NCI-H2107 treated with DMSO at 0.1 percent for 48 hours (cell line): ENCODE measurements at regions not wholly inside any gene's neighbourhood (a gene's known extent, or its start where the extent isn't known, plus 50 kb on each side); places are given as distances from the start of the nearest gene placed in this dataset.

ENCODE experiments used
- DNase-seq: peaks from one replicate; lab custom pipeline; 2025; ENCODE audit not compliant: unreplicated experiment; lab: John Stamatoyannopoulos, UW

DNA sequence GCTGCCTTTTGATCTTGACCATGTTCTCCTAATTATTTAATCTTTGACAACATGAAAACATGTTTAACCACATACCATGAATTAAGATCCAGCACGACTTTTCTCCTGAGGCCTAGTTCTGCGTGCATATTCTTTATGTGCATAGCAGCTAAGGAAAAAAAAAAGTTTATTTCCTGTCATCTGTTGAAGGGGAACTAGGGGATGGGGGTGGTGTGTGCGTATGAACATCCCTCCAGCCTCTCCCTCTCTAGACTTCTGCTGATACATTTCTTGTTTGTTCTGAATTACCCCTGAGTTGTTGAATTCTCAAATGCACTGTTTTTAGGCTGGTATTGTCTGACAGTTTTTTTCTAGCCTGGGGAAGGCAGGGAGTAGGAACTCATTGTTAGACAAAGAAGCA lies 543.3 kb downstream of the FGF9 start:
- no peak for DNase-seq

DNA sequence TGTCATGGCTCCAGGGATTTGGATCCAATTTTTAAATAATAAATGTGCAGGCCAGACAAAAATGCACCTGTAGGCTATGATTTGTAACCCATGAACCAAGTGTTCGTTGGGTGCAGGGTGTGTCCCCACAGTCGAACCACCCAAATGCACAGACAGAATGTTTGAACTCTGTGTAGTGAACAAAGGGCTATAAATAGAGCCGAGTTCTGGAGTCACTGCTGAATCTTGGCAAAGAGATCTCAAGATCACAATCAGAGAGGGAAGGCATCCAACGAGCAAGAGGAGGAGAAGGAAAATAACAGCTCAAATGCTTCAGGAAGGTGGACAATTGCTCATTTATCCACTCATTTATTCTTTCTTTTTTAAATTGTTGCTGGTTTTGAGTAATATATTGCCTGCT lies 547.9 kb downstream of the FGF9 start:
- DNase-seq, result no peak

DNA sequence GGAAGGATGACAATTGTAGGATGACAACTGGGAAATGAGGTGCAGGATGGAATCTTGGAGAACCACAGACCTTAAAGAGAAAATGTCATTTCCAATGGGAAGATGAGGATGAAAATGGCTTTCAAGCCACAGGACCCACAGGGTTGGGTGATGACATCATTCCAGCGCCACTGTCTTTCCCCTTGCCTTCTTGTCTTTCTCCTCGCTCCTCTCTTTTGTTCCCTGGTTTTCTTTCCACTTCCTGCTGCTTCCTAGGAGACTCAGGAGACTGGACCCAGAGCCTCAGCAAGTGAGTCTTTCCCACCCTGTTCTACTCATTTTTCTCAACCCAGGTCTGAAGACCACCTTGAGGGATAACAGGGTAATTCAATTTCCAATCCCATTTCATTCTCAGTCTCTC lies 548.8 kb downstream of the FGF9 start:
- no peak for DNase-seq

DNA sequence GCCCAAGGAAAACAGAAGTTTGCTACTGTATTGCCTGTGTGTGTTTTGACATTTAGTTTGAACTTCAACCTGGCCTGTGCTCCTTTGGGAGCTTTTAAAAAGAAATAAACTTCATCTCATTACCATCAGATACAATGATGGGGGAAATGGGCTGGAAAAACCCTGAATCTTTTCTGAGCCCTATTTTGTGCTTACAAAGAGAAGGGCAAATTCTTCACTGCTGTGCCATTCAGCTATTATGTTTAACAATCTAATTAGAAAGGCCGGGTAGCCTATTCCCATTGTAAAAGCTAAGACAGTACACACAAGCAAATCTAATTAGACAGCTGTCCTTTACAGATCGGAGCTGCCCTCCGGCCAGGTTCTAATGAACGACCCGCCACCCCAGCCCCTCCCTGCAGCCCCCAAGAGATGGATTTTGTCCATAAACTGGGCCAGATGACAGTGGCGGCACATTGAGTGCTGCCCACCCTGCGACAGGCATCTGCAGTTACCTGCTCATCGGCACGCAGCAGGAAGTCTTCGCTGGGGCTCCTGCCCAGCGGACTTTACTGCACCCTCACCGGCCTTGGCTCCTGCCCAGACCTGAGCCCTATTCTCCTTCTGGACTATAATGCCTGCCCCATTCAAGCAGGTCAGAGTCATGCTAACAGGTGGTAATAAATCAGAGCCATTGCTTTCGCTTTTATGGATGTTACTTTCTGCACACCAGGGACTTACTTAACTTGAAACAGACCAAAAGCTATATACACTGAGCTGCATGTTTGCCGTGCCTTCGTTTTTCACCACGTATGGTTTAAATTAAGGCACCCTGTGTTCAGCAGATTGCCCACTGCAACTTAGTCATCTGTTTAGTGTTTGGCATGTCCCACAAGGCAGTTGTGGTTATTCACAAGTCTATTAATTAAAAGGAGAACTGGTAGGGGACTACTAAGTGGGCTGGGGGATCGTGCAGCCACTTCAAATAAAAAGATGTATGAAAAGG lies 549.6 kb downstream of the FGF9 start:
- no peak for DNase-seq

DNA sequence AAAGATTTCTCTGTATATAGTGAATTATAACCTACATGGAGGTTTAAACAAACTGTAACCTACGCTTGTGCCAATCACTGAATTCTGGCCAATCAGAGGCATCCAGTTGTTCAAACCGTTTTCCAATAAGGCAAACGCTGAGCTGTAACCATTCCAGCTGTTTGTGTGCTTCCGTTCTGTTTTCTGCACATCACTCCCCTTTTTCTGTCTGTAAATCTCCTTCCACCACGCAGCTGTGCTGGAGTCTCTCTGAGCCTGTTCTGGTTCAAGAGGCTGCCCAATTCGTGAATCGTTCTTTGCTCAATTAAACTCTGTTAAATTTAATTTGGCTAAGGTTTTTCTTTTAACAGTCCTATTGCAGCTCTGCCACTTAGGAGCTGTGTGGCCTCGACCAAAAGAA lies 552.5 kb downstream of the FGF9 start:
- DNase-seq, result no peak

DNA sequence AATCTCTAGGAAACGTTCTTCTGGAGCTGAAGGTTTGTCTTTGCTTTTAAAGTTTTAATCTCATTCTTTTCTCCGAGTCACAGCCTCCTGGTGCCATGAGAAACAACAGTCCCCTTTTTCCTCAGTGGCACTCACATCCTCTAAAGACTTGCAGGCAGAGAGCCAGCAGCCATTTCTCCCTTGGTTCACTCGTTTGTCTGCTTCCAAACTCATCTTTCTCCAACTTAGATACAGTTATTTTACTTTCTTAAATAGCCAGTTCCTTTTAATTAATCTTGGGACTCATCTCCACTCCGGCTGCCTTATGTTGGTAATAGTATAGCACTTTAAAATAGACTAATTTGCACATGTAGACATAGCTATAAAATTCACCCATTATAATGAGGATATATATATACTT lies 555.2 kb downstream of the FGF9 start:
- DNase-seq, result no peak

DNA sequence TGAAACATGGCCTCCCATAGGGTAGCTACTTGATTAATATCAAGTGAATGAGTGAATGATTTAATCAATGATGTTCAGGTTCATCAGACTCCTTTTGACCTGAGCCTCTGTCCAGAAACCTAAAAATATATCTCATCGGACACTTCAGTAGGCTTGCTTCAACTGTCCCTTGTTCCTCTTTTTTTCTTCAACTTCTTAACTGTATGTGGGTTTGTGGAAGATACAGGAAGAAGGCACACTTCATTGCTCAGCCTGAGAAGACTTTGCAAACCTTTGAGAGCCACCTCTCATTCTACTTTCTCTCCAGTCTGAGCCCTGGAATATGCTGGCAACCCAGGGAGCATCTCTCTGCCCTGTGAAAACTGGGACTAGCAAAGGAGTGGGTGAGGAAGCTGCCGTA lies 557.0 kb downstream of the FGF9 start:
- DNase-seq, result no peak

DNA sequence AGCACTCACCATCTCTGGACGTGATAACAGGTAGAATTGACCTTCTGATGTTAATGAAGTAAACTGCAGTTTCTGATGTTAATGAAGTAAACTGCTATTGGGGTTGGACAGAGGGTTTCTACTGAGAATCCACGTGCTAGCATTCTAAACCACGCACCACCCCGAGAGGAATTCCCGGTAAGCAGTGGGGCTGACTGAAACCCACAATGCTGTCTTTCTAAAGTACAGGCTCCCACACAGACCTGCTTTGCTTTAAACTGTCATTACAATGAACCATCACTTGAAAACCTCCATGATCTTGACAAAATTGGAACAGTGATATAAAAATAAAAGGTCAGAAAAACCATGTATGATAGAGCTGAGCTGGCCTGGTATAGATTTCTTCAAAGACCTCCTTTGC lies 559.0 kb downstream of the FGF9 start:
- no peak for DNase-seq

DNA sequence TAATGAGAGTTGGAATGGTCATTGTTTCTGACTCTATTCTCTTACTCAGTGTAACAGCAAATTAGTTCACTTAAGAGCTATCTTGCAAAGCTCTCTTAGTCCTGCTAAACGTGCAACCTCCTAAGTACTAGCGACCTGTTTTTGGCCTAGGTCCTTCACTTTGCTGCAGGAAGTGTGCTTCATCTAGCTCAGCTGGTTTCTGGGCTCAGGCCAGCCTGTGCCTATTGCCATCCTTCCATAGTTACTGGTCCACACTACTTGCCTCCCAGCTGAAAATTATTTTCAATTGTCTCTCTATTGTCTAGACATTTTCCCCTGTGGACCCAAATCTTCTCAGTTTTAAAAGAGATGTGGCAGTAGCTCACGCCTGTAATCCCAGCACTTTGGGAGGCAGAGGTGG lies 561.3 kb downstream of the FGF9 start:
- DNase-seq, result no peak

DNA sequence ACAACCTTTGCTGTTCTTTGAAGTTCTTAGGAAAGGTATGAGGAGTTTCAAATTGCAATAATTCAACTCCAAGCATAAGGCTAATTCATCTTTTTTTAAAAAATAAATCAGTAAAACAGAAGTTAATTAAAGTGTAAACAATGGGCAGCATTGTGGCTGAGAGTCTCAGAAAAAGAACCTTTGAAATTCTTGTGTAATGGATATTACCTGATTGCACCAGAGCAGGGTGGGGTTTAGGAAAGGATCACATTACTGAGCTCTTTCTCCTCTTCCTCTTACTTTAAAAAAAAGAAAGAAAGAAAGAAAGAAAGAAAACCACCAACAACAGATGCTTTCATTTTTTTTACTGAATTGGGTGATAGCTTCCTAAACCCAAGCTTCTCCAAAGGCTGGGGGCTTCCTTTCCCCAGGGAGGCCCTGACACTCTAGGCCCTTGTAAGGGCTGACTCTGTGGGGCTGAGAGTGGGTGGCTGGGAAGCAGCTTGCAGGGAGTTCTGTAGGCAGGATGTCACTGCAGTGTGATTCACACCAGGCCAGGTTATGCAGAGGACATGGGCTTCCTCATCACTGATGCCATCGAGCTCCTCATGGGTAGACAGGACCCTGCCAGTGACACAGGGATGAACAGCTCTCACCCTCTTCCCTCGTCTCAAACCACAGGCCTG lies 564.5 kb downstream of the FGF9 start:
- peak; percentile 18 for DNase-seq

DNA sequence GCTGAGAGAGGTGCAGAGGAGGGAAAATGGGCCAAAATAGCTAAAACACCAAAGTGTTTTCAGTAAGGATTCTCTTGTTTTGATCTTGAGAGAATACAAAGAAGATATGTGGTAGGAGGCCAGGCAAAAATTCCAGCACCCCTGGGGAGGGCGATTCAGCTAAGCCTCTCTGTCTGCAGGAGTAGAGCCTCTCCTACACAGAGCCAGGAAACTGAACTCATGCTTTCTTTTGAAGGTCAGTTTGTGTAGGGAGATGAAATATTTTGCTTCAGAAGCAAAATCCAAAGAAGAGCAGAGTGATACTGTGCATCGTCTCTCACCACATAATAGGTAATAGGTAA lies 565.0 kb downstream of the FGF9 start:
- no peak for DNase-seq

DNA sequence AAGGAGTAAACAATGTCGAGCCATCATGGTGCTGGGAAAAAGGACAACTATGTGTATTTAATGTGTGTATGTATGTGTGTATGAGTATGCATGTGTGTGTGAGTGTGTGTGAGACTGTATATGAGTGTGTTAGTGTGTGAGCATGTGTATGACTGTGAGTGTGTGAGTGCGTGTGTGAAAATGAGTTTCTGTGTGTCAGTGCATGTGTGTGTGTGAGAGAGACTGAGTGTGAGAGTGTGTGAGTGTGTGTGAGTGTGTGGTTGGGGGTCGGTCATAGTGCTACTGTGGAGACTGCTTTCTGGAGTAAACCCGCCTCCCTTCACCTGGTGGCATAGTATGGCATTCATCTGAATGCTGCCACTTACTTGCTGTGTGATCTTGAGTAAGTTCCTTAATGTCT lies 567.4 kb downstream of the FGF9 start:
- DNase-seq, result no peak

DNA sequence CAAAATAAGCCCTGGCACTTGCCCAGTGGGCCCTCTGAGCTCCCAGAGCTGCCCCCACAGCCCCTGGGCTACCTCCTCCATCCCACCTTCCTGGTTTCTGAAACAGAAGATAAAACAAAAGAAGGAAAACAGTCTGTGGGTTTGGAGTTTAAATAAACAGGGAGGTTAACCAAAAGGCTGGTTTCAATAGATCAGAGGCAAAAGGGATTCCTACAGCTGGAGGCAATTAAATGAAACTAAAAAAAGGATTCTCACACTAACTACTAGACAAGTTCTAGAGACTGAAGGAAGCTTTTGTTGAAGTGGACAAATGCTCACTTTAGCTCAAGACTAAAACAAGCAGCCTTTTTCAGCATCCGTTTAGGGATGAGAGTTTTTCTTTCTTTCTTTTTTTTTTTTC lies 569.8 kb downstream of the FGF9 start:
- DNase-seq, result no peak

DNA sequence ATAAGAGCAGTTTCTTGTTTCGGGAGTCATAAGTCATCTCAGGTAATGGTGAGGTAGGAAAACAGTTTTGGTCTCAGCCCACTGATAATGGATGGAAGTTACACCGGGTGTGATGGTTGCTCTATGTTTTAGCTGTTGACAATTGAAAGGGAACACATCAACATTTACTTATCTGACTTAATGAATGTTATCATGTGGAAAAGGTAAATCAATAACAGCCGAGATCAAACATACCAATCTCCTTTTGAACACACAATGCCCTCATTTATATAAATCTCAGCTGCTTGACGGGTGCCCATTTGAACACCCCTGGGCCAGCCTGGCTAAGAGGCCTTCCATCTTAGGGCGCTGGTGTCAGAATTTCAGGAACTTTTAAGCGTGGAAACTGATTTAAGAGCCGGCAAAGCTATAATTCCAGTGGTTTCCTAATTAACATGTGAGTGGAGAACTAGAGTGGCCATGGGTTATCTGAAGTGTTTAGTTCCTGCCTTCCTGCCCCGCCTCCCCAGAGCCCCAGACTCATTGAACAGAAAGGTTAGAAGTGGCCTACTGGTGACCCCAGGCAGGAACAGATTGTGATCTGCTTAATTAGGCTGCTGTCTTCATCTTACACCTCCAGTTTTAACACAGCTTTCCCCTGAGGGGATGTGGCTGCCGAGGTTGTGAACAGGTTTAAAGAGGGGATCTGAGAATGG lies 572.7 kb downstream of the FGF9 start:
- no peak for DNase-seq

DNA sequence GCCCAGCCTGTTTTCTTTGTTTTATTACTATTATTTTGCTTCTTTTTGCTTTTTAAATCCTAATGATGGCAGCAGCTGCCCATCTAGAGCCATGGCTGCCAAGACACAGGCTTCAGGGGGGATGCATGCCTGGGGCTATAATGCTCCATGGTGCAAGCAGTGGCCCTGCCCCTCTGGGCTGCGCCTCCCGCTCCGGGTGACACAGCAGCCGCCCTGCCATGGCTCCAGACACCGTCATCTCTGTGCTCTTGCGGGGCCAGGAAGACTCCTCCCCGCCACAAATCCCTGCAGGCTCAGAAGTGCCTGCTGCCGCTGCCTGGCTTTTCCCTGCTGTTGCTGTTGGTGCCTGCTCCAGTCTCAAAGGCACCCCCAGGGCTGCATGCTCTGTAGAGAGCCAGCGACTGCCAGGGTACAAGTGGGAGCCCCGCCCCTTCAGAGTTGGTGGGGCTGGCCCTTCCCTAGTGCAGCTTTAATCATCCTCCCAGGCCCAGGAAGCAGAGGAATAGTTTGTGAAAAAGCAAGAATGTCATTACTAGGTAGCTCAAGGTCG lies 581.5 kb downstream of the FGF9 start:
- DNase-seq, result no peak

DNA sequence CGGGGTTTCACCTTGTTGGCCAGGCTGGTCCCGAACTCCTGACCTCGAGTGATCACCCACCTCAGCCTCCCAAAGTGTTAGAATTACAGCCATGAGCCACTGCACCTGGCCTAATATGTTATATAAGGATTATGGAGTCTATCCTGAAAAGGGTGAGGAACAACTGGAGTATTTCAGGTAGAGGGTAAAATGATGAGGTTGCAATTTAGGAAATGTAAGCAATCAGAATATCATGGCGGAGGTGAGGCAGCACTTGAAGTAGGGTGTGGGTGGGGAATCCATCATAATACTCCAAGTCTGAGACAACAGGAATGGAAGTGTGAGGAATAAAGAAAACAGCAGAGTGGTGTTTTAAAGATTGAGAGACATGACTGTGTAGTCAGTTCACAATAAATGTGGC lies 582.2 kb downstream of the FGF9 start:
- DNase-seq, result no peak

DNA sequence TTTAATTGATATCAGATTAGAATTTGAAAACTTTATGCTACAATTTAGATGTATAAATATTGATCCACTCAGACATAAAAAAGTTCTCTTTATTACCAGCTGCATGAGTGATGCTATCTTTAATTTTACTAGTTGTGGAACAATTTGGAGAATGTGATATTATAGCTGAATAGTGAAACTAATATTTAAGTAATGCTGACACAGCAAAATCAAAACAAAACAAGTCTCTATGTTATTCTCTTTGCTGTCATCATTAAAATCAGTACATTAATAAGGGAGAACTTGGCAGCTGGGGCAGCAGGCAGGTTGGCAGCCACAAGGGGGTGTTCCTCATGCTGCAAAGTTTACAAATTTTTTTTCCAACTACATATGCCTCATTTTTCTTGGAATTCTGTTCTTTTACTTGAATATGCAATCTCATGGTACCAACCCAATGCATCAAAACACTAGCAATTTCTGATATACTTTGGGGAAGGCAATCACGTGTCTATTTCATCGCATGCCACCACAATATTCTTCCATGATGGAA lies 585.3 kb downstream of the FGF9 start:
- no peak for DNase-seq

DNA sequence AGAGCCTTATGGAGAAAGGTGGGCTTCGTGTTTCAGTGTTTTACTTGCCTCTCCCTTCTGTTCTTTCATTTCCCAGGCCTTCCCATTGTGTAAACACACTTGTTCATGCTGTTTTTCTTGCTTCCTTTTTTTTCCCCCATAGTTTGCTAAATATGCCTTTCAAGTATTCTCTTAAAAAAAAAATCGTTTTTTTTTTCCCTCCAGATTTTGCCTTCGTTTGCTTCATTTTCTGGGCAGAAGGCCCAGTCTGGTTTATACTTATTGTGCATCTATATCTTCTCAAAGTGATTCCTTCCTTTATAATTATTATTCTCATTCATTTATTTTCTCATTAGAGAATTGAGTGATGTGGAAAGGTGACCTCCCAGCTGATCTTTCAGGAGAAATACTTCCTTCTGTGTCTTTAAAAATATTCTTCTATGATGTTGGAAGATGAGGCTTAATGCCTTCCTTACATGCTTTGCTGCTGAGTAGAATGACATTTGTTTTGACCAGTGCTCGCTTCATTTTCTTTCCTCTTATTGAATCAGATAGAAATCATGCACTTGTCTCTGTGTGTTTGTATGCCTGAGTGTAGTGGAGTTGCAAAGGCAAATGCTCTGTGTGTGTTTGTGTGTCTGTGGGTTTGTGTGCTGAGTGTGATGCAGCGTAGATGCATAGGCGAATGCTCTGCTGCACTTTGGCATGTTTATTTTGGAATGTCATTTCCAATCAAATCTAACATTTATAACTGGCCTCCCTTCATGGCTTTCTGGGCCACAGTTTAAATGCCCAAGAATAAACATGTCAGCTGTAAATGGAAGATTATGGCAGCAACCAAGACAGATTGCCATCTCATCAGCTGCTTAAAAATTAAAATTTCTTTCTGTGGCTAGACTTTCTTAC lies 591.4 kb downstream of the FGF9 start:
- no peak for DNase-seq

DNA sequence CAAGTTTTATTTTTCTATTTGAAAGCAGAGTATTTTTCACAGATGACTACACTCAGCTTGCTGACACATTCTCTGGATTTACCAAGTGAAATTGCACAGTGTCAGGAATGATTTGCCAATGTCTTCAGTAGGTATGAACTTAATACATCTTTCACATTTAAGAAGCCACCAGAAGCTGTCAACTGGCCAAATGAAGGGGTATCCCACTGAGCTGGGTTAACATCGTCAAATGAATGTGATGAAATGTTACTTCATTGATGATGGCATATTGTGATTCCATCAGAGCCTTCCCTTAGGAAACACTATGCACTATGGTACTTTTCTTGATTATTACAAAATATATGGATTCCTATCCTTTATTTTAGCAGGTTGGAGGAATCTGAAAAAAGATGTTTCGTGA lies 592.3 kb downstream of the FGF9 start:
- no peak for DNase-seq

DNA sequence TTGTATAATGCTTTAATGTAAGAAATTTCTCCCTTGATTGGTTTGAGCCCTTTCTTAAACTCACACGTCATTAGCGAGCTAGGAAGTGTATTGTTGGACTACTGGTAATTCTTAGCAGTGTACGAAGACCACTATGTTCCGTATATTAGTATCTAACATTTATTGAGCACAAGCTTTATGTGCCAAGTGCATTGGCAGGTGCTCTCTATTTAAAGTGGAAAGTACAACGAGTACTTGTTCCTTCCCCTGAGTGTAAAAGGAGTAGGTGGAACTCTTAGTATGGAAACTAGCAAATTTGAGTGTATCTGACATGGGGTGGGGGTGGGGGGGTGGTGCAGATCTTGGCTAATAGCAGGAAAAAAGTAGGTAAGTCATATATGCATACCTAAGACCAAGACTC lies 594.7 kb downstream of the FGF9 start:
- DNase-seq, result no peak

DNA sequence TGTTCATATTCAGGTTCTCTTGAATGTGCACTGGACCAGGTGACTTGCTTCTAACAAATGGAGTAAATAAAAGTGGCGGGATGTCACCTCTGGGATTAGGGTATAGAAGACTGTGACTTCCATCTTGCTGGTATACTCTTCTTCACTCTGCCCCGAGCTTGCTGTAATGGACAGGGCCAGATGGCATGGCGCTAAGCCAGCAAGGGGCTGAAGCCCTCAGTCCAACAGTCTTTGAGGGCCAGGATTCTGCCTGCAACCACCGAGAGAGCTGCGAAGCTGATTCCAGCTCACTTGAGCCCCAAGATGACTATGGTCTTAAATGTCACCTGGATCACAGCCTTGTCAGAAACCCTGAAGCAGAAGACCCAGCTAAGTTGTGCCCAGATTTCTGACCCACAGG lies 600.0 kb downstream of the FGF9 start:
- no peak for DNase-seq
